Activated gamma-delta T cell treated with Interleukin-2 at 50 U/mL for 16 hours (primary cell): ENCODE measurements at regions not wholly inside any gene's neighbourhood (a gene's known extent, or its start where the extent isn't known, plus 50 kb on each side); places are given as distances from the start of the nearest gene placed in this dataset.

Source experiments
- DNase-seq: peaks from one replicate; pipeline ENCODE4 v3.0.0-alpha.2; 2020

- no peak for DNase-seq
These were observed 266.5 kb upstream of the PSMD7 start for GRCh38 chr16:74030000-74030706.

DNA sequence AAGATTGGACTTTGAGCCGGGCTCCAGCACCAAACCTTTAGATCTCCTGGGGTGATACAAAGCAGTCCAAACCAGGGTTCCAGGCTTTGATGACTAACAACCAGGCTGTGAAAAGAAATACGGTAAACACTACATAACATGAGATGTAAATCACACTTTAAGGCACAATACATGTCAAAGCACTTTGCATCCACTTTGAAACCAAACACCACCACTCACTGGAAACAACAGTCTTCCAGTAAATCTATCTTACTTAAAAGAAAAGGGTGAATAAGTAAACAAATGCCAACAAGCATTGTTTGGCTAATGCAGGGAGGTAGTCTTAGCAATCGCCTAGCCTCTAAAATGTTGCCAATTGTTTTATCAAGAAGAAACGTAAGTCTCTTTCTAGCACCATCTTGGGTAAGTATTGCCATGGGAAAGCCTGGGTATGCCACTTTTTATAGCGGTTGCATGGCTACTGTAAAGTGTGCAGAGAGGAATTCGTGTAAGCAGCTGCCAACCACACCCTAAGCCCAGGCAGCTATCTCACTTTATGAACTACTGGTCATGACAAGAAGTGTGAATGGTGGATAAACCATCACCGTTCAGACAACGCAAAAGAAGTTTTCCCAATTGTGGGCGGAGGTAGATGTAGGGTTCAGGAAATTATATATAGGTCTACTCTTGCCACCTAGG is 267.4 kb upstream of the PSMD7 start:
- no peak for DNase-seq

DNA sequence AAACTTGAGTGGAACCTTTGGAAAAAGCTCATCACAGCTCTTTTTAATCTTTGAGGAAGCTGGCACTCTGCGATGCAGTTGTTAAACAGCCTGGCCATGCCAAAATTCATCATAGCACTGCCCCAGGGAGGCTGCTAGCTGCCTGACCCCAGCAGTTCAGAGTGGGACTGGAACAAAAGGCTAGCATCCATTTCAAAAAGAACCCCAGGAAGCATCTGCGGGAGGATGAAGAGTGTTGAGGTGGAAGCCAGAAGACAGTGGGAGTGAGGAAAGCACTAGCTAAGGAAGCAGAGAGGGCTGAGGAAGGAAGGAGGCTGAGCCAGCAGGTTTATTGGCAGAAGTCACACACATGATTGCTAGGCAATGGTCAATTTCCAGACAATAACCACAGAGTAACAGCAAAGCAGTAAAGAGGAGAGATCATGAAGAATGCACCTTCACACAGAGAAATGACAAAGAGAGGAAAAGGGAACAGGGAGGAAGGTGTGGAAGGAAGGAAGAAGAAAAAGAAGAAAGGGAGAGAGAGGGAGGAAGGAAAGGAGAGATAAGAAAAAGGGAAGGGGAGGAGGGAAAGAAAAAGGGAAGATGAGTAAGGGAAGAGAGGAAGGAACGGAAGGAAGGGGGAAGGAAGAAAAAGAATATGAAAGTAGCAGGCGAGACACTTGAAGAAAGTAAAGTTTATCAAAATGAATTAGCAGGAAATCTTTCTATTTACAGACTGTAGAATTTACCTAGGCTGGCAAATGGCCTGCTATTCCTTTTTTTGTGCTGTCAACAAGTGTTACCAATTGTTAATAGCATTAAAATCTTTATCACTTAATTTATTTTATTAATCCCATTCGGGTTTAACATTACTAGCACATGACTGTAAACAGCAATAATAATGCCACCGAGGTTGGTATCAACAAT is 270.0 kb upstream of the PSMD7 start:
- DNase-seq = no peak

DNA sequence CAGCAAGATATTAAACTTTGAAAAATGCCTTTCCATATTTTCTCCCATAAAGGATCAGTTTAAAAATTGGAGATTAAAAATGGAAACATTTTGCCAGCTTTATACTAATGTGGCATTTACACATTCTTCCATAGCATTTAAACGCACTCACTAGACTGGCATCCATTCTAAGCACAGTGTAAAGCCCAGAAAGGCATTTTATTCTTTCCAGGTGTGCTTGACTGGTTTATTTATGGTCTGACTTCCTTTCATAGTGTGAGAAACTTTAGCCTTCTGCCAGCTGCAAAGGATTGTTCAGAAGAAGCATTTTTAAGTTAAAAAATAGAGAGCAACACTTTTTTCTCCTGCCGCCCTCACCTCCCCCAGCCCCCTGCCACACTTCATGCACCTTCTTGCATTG is 271.7 kb upstream of the PSMD7 start:
- DNase-seq = no peak

DNA sequence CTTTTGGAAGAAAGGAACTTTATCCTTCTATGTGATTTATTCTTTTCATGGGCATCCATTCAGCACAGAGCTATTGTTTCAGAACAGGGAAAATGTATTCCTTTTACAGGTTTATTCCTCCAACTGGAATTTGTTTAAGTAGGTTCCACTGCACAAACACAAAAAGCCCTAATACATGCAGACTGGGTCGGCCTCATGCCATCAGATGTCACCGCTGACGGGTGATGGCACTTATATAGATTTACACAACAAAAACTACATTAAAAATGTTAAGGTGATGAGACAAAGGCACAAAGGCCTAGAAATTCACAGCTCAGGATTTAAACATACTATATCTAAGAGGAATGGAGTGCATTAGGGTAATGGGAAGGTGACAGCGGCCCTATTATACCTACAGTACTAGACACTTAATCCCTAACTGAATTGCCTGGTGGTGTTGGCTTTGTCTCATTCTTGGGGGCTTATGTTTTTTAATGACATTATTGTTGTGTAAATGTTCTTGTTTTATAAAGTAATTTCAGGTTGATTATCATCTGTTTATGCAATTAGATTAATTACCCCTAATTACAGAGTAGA is 276.4 kb upstream of the PSMD7 start:
- no peak for DNase-seq

DNA sequence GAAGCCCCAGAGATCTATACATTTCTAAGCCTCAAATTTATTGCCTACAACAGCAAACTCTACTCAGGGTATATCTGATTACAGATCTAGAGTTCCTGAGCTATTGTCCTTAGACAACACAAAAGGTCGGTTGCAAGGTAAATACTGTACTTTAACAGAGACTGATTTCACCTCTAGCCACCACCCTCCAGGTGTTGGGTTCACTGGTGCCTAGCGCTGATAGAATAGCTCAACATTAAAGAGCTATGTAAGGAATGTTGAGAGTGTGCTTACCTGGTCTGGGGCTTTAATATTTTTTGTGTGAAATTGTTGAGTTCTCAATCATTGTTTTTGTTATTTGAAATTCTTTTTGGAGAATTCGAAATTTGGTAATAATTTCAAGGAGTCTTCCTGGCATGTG is 277.0 kb upstream of the PSMD7 start:
- no peak for DNase-seq

GRCh38 chr16:74015953-74016352 is 280.7 kb upstream of the PSMD7 start:
- no peak for DNase-seq

DNA sequence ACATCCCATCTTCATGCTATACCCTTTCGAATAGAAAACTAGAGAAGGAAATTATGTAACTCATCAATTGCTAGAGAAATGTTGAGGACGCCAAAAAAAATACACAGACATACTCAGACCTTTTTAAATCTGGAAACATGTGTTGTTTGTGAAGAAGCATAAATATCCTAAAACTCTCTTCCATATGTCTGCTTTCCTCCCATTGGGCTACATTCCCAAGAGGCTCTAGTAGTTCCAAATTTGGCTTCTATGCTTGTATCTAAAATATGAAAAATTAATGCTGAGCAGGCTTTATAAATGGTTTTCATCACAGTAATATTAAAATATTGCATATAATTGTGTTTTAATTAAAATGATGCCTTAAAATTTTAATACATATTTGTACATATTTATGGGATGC is 297.9 kb upstream of the PSMD7 start:
- no peak for DNase-seq

GRCh38 chr16:73997971-73998370 is 298.6 kb upstream of the PSMD7 start:
- no peak for DNase-seq

- DNase-seq = no peak
These were observed 299.3 kb upstream of the PSMD7 start for GRCh38 chr16:73997340-73997711.

- no peak for DNase-seq
These were observed 299.8 kb upstream of the PSMD7 start for GRCh38 chr16:73996624-73997339.

GRCh38 chr16:73993878-73994277 is 302.7 kb upstream of the PSMD7 start:
- no peak for DNase-seq

GRCh38 chr16:73978407-73978784 is 318.2 kb upstream of the PSMD7 start:
- no peak for DNase-seq

DNA sequence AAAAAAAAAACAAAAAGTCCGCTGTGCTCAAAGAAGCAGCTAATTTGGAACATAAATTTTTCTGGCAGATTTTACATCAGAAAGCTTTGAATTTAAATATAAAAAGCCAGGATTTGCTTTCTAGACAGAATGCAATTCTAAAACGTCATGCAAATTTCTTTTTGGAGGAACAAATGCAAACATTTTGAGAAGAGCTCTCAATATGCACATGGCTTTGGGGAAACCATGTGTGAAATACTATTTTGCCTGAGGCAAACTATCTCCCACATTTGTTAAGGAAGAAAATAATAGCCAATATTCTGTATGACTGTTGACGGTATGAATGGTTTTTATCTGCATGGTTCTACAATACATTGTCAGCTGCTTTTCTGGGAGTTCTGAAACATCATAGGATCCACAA is 320.0 kb upstream of the PSMD7 start:
- DNase-seq = no peak

DNA sequence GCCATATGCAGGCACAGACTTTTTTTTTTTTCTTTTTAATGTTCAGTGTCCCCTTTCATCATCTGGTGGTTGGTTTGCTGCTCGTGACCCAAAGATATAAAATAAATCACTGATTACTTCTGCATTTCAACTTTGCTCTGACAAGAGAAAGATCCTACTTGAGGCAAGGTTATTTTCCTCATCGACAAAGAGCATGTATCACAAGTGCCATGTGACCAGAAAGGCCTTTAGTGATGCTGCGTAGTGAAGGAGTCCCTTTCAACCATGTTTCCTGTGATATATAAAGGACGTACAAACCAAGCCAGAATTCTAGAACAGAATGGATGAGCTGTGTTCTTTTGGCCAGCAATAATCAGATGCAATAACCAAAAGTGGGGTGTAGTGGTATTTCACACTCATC is 323.4 kb upstream of the PSMD7 start:
- DNase-seq = no peak

DNA sequence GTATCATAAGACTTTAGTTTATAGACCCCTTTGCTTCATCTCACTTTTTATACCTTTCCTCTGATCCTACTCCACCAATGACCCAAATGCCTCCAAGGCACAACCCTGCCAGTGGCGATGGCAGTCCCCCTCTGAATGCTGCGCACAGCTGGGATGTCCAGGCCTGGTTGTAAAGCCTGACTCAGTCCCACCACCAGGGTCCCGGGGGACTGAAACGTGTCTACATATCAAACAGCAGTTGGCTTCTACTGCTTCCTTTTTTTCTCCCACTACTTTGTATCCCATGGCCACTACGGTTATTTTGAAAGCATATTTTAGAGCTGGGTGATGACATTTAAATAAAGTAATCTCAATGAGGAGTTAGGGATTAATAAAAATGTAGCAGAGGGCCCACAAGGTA is 329.8 kb upstream of the PSMD7 start:
- no peak for DNase-seq

DNA sequence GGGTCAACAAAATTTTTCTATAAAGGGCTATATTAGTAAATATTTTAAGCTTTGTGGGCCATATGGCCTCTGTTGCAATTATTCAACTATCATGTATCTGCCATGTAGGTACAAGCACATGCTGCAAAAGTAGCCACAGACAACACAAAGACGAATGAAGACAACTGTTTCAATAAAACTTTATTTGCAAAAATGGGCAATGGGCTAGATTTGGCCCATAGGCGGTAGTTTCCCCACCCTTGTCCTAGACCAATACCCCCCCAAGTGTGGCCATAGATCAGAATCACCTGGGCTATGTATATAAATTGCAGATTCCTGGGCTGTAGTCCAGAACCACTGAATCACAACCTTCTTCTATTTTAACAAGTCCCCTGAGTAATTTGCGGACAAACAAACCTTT is 331.0 kb upstream of the PSMD7 start:
- no peak for DNase-seq

GRCh38 chr16:73956587-73957494 is 339.8 kb upstream of the PSMD7 start:
- no peak for DNase-seq

DNA sequence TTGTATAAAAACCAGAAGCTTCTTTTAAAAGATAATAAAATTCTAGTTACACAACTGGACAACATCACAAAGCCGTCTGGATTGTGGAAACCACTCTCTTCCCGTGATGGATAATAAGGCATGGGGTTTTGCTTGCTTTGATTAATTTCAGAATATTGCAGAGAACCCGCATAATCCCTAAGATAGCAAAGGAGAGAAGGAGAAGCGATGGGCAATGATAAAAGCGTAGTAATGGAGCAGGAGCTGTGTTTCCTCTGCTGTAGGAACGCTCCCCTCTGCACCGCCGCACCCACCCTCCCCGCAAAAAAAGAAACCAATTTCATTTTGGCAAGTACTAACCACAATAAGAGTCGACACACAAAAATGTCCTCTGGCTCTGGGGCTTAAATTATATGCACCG is 340.9 kb upstream of the PSMD7 start:
- no peak for DNase-seq

GRCh38 chr16:73955255-73955654 is 341.4 kb upstream of the PSMD7 start:
- no peak for DNase-seq

DNA sequence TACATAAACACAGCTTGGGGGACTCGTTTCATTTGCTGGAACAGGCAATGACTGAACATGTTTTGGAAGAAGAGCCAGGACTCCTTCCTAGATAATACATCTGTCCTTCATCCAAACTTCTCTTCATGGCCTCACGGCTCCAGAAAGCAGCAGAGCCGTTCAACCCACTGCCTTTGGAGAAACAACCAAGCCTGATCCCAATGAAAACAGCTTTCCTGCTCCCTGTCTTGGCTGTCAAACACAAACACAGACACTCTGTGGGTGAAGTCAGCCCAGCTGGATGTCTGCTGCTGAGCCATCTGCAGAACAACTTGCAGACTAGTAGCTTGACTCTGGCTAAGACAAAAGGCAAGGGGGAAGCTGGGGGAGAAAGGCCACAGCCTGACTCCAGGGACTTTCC is 345.1 kb upstream of the PSMD7 start:
- DNase-seq = no peak
